ENCODE measurements at regions not wholly inside any gene's neighbourhood (a gene's known extent, or its start where the extent isn't known, plus 50 kb on each side); places are given as distances from the start of the nearest gene placed in this dataset.
"Not testable (repeated sequence)": the region's sequence is repeated elsewhere in the genome, so short reads cannot be mapped to it uniquely, and the experiment has no call there.

GRCh38 chr7:149682038-149682437 is 91.3 kb downstream of the ZNF467 start:
- DNase-seq (ENCODE audit: low spot score) = no peak

- no peak for DNase-seq (ENCODE audit: low spot score)
Observed at GRCh38 chr7:149681274-149681673, 92.1 kb downstream of the ZNF467 start.

GRCh38 chr7:149680331-149681025 is 92.9 kb downstream of the ZNF467 start:
- DNase-seq (ENCODE audit: low spot score) = no peak

GRCh38 chr7:149674728-149675385 is 98.5 kb downstream of the ZNF467 start:
- DNase-seq (ENCODE audit: low spot score) = not testable (repeated sequence)

GRCh38 chr7:149673006-149673405 is 100.4 kb downstream of the ZNF467 start:
- DNase-seq (ENCODE audit: low spot score) = no peak

GRCh38 chr7:149670288-149670687 is 103.1 kb downstream of the ZNF467 start:
- DNase-seq (ENCODE audit: low spot score) = peak; percentile 34

- no peak for DNase-seq (ENCODE audit: low spot score)
Observed at GRCh38 chr7:149669121-149669818, 104.1 kb downstream of the ZNF467 start.

GRCh38 chr7:149666360-149666945 is 106.9 kb downstream of the ZNF467 start:
- no peak for DNase-seq (ENCODE audit: low spot score)

GRCh38 chr7:149665618-149666017 is 107.8 kb downstream of the ZNF467 start:
- not testable (repeated sequence) for DNase-seq (ENCODE audit: low spot score)

- DNase-seq (ENCODE audit: low spot score) = no peak
Observed at GRCh38 chr7:149664666-149665065, 108.7 kb downstream of the ZNF467 start.

GRCh38 chr7:149664176-149664575 is 109.2 kb downstream of the ZNF467 start:
- DNase-seq (ENCODE audit: low spot score) = no peak

GRCh38 chr7:149662591-149663095 is 110.7 kb downstream of the ZNF467 start:
- DNase-seq (ENCODE audit: low spot score) = peak; percentile 75

- no peak for DNase-seq (ENCODE audit: low spot score)
Observed at GRCh38 chr7:149655784-149656183, 117.6 kb downstream of the ZNF467 start.

- DNase-seq (ENCODE audit: low spot score) = no peak
Observed at GRCh38 chr7:149654588-149654987, 118.8 kb downstream of the ZNF467 start.

GRCh38 chr7:149650190-149650589 is 123.2 kb downstream of the ZNF467 start:
- not testable (repeated sequence) for DNase-seq (ENCODE audit: low spot score)

GRCh38 chr7:149644754-149645153 is 128.6 kb downstream of the ZNF467 start:
- no peak for DNase-seq (ENCODE audit: low spot score)

GRCh38 chr7:149642589-149642988 is 130.8 kb downstream of the ZNF467 start:
- DNase-seq (ENCODE audit: low spot score) = no peak

- no peak for DNase-seq (ENCODE audit: low spot score)
Observed at GRCh38 chr7:149638566-149639320, 134.6 kb downstream of the ZNF467 start.

- no peak for DNase-seq (ENCODE audit: low spot score)
Observed at GRCh38 chr7:149637911-149638565, 135.3 kb downstream of the ZNF467 start.

GRCh38 chr7:149635561-149636329 is 137.6 kb downstream of the ZNF467 start:
- no peak for DNase-seq (ENCODE audit: low spot score)
